A673 (cell line): ENCODE measurements at regions not wholly inside any gene's neighbourhood (a gene's known extent, or its start where the extent isn't known, plus 50 kb on each side); places are given as distances from the start of the nearest gene placed in this dataset.

ENCODE experiments used
- CTCF ChIP-seq: fragments of 300-800, 200-600 bp; sonication (generic); conservative IDR thresholded peaks from 2 replicates; pipeline ENCODE4 v1.5.1; 2017; ENCODE audit warnings: low read depth, mild to moderate bottlenecking, antibody characterized with exemption, low read length, moderate library complexity, mixed read lengths
- EZH2 ChIP-seq: fragments of 200-600 bp; sonication (generic); IDR thresholded peaks from 2 replicates; pipeline ENCODE4 v1.6.1; 2017; ENCODE audit warnings: borderline replicate concordance, low read depth, mild to moderate bottlenecking, mixed read lengths, antibody characterized with exemption, low read length; ENCODE audit not compliant: poor library complexity, severe bottlenecking

- TF ChIP-seq EZH2 (no peak), CTCF (no peak)
Measured at GRCh38 chr6:14589175-14589574, 471.6 kb downstream of the CD83 start.
